ENCODE measurements at regions not wholly inside any gene's neighbourhood (a gene's known extent, or its start where the extent isn't known, plus 50 kb on each side); places are given as distances from the start of the nearest gene placed in this dataset.

- TF ChIP-seq, protein P1, sequence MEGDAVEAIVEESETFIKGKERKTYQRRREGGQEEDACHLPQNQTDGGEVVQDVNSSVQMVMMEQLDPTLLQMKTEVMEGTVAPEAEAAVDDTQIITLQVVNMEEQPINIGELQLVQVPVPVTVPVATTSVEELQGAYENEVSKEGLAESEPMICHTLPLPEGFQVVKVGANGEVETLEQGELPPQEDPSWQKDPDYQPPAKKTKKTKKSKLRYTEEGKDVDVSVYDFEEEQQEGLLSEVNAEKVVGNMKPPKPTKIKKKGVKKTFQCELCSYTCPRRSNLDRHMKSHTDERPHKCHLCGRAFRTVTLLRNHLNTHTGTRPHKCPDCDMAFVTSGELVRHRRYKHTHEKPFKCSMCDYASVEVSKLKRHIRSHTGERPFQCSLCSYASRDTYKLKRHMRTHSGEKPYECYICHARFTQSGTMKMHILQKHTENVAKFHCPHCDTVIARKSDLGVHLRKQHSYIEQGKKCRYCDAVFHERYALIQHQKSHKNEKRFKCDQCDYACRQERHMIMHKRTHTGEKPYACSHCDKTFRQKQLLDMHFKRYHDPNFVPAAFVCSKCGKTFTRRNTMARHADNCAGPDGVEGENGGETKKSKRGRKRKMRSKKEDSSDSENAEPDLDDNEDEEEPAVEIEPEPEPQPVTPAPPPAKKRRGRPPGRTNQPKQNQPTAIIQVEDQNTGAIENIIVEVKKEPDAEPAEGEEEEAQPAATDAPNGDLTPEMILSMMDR (conservative IDR thresholded peaks at IDR 0.05): no peak
- TF ChIP-seq ZFX (IDR thresholded peaks at IDR 0.05): no peak
Observed at GRCh38 chr12:23352670-23353069, 596.8 kb downstream of the SOX5 start.

Data from C4-2B (cell line).